Activated CD4-positive, alpha-beta T cell treated with anti-CD3 and anti-CD28 coated beads for 36 hours (primary cell): ENCODE measurements at regions not wholly inside any gene's neighbourhood (a gene's known extent, or its start where the extent isn't known, plus 50 kb on each side); places are given as distances from the start of the nearest gene placed in this dataset.
"Not testable (repeated sequence)": the region's sequence is repeated elsewhere in the genome, so short reads cannot be mapped to it uniquely, and the experiment has no call there.

Experiments used
- ATAC-seq: fragments of 200-7000 bp; cut with Tn5 transposase; one replicate; pipeline ENCODE4 v1.10.0; 2021; ENCODE audit warnings: mild to moderate bottlenecking, moderate library complexity
- CTCF ChIA-PET: fragments of 350-600 bp; sonication (Branson Sonifier 250); formaldehyde crosslinking; loops from one replicate; lab custom pipeline; 2021; ENCODE audit warnings: antibody characterized with exemption; lab: Charles Lee
- POLR2A ChIA-PET: fragments of 350-600 bp; sonication (Branson Sonifier 250); formaldehyde crosslinking; loops from one replicate; lab custom pipeline; 2021; ENCODE audit warnings: antibody characterized with exemption, inconsistent platforms; lab: Charles Lee
- DNase-seq: peaks from one replicate; pipeline ENCODE4 v3.0.0-alpha.2; 2020
- H3K27ac Mint-ChIP-seq: one replicate; pipeline ENCODE4 v1.8.0; 2021; ENCODE audit warnings: mixed read lengths
- H3K27me3 Mint-ChIP-seq: one replicate; pipeline ENCODE4 v1.8.0; 2021; ENCODE audit warnings: mixed read lengths
- H3K36me3 Mint-ChIP-seq: one replicate; pipeline ENCODE4 v1.8.0; 2021; ENCODE audit warnings: low read depth, mixed read lengths
- H3K4me1 Mint-ChIP-seq: one replicate; pipeline ENCODE4 v1.8.0; 2021; ENCODE audit warnings: mixed read lengths
- H3K4me3 Mint-ChIP-seq: one replicate; pipeline ENCODE4 v1.8.0; 2021; ENCODE audit warnings: mild to moderate bottlenecking, moderate library complexity, mixed read lengths
- H3K9me3 Mint-ChIP-seq: one replicate; pipeline ENCODE4 v1.8.0; 2021; ENCODE audit warnings: low read depth, mixed read lengths
- intact Hi-C, 2 experiments: fragments of 100-400 bp; cut with DNase I in 1 of 2; cut with micrococcal nuclease in 1 of 2; formaldehyde crosslinking; loops; one replicate each; pipeline versions ENCODE4 v1.14.2 to v1.15.1; 2022 to 2024; cut with DNase I, micrococcal nuclease

DNA sequence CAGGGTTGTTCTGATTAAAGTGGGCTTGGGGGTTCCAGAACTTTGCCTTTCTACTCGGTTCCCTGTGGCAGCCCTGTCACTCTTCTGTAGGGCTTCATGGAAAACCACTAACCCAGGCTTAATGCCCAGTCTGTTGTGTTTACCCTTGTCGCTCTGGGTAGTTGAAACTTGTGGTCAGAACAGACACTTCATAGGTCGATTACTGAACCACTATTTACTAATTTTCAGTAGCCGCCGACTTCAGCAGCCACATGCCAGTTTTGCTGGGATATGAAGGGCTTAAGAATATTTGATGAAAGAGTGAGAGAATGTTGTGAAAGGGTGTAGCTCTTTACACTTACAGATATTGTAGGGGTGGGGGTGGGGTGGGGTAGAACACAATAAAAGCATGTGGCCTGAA is 362.3 kb downstream of the RND3 start:
- H3K4me3 Mint-ChIP-seq = no peak overlapping the region
- ATAC-seq (no peak), DNase-seq (no peak)
- no peaks in the 10 kb centered on the region for H3K27me3 Mint-ChIP-seq
- H3K9me3 Mint-ChIP-seq = peaks cover 6% of the 10 kb centered on the region
- no peak overlapping the region for H3K27ac Mint-ChIP-seq
- no peaks in the 10 kb centered on the region for H3K36me3 Mint-ChIP-seq
- H3K4me1 Mint-ChIP-seq = no peaks in the 10 kb centered on the region
- ChIA-PET POLR2A (no interaction called here), CTCF (no interaction called here)
- intact Hi-C loops = no loop called here

DNA sequence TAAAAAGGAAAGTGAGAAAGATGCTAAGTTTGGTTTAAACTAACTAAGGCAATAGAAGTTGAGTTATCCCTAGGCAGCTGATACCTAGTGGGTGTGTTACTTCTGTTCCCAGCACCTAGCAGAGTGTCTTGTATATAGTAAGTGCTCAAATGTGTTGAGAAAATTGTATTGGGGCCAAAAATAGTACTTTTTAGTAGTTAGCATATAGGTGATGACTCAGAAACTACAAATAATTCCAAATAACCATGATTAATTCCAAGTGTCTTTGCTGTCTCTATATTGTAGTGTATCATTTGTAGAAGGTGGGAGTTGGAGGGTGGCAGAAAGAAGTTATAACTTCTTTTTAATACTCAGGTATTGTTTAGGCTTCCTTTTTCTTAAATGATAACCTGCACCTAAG is 362.7 kb downstream of the RND3 start:
- POLR2A ChIA-PET = no interaction called here
- Mint-ChIP-seq H3K27ac (no peak overlapping the region), H3K9me3 (peaks cover 6% of the 10 kb centered on the region), H3K36me3 (no peaks in the 10 kb centered on the region), H3K27me3 (no peaks in the 10 kb centered on the region), H3K4me3 (no peak overlapping the region), H3K4me1 (no peaks in the 10 kb centered on the region)
- no peak for DNase-seq
- intact Hi-C loops = no loop called here
- CTCF ChIA-PET = no interaction called here
- ATAC-seq = no peak

DNA sequence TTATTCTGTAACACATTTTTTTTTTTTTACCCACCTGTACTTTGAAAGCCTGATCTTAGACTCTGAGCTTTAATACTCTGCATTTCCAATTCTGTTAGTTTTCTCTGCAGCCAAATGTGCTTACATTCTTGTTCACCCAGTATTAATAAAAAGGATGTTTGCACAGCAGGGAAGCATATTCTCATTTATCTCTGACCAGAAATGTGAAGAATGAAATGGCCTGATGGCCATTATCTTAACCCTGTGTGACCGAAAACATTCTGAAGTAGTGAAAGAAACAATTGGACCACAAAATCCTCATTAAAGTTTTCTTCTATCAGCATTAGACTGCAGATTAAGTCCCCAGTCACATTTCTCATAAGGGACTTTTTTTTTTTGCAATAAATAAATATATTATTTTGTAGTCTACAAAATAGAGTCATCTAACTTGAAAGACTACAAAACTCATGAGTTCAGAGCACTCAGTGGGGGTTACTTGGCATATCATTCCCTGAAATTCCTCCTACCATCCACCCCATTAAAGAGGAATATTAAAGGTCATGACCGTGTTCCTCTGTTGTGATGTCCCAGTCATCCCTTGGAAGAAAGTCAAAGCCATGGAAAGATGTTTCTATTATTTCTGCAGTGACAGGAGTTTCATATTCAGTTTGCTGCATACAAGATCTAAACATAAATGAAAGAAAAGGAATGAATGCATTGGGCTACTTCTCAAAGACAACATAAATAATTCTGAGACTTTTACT is 364.4 kb downstream of the RND3 start:
- Mint-ChIP-seq H3K27ac (no peak overlapping the region), H3K4me1 (no peaks in the 10 kb centered on the region), H3K36me3 (no peaks in the 10 kb centered on the region), H3K9me3 (no peaks in the 10 kb centered on the region), H3K4me3 (no peak overlapping the region), H3K27me3 (no peaks in the 10 kb centered on the region)
- DNase-seq (no peak), ATAC-seq (no peak)
- intact Hi-C loops = no loop called here
- ChIA-PET CTCF (no interaction called here), POLR2A (no interaction called here)

DNA sequence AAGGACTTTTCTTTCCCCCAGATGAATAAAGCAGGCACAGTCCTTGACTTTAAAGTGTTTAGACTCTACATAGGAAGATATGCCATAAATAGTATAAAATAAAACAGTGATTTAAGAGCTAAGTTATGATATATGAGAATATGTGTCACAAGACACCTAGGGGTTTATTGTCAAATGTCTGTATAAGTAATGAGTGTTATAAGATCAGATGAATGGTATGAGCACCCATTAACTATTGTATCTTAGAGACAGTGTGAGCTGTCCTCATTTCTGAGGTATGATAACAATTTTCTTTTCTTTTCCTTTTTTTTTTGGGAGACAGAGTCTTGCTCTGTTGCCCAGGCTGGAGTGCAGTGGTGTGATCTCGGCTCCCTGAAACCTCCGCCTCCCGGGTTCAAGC is 365.3 kb downstream of the RND3 start:
- CTCF ChIA-PET = no interaction called here
- no peak for ATAC-seq

DNA sequence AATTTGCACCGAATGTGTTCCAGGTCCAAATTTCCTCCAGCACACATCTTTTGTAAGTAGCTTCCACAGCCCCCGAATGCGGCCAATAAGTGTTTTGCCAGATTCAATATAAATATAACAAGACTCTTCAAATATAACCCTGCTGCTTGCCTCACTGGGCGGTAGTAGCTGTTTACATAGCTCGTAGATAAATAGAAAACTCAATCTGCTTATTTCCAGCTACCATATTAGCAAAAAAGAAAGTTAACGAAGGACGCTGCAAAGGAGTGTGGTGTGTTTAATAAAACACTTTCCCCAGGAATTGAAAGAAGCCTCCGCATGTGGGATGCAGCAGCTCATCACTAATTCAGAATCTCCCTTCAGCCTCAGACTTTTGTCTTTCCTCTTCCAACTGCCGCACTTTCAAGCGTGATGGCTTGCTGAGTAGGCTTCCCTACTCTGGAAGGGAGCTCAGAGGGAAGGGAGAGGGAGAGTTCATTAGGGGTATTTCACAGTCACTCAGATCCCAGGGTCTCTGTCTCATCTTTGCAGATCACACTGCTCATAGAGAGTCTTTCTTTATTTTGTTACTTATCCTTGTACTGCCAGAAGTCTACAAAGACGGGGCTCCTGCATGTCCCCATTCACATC is 367.0 kb downstream of the RND3 start:
- no peak overlapping the region for H3K27ac Mint-ChIP-seq
- no peaks in the 10 kb centered on the region for H3K4me1 Mint-ChIP-seq
- no peaks in the 10 kb centered on the region for H3K9me3 Mint-ChIP-seq
- no peak for DNase-seq
- no peak overlapping the region for H3K4me3 Mint-ChIP-seq
- no peak for ATAC-seq
- H3K36me3 Mint-ChIP-seq = no peaks in the 10 kb centered on the region
- POLR2A ChIA-PET = no interaction called here
- no peaks in the 10 kb centered on the region for H3K27me3 Mint-ChIP-seq
- intact Hi-C loops = no loop called here
- CTCF ChIA-PET = no interaction called here

More for the DNA sequence above, 365.3 kb downstream of the RND3 start:
- H3K4me3 Mint-ChIP-seq = no peak overlapping the region
- intact Hi-C loops = no loop called here
- H3K36me3 Mint-ChIP-seq = no peaks in the 10 kb centered on the region
- no peak overlapping the region for H3K27ac Mint-ChIP-seq
- no peaks in the 10 kb centered on the region for H3K4me1 Mint-ChIP-seq
- DNase-seq = no peak
- no peaks in the 10 kb centered on the region for H3K9me3 Mint-ChIP-seq
- POLR2A ChIA-PET = no interaction called here
- no peaks in the 10 kb centered on the region for H3K27me3 Mint-ChIP-seq

DNA sequence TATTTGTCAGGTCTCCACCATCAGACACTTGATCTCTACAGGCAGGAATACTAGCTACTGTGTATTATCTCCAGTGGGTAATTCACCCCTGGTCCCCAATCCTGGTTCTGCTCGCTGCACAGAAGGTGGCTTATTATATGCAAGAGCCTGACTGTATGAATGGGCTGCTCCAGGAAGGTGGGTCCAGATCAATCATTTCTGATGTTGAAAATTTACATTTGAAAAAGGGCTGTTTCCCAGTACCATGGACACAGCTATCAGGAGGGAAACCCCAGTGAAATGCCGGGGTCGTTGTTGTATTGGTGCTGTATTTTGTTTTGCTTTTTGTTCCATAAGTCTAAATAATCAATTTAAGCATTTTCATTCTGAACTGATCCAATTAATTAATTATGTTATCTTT is 367.6 kb downstream of the RND3 start:
- no peak for ATAC-seq
- no peaks in the 10 kb centered on the region for H3K27me3 Mint-ChIP-seq
- ChIA-PET CTCF (interaction anchor here (0.8 kb wide), 1 partner anchor 360 kb away, joined by 3 read pairs; no protein-coding TSS in a partner anchor), POLR2A (no interaction called here)
- DNase-seq = no peak
- intact Hi-C loops = no loop called here
- H3K9me3 Mint-ChIP-seq = no peaks in the 10 kb centered on the region
- H3K4me1 Mint-ChIP-seq = no peaks in the 10 kb centered on the region
- no peaks in the 10 kb centered on the region for H3K36me3 Mint-ChIP-seq
- no peak overlapping the region for H3K27ac Mint-ChIP-seq
- no peak overlapping the region for H3K4me3 Mint-ChIP-seq

DNA sequence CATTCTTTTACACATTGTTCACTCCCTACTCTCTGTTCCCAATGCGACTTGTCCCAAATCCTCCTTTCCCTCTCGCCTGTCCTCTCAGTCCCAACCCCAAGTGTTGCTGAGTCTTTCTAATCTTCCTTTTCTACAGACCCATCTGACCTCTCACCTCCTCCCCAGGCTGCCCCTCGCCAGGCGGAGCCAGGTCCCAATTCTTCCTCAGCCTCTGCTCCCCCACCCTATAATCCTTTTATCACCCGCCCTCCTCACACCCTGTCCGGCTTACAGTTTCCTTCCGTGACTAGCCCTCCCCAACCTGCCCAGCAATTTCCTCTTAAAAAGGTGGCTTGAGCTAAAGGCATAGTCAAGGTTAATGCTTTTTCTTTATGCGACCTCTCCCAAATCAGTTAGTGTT is 373.4 kb downstream of the RND3 start:
- H3K27ac Mint-ChIP-seq, H3K4me1 Mint-ChIP-seq, H3K4me3 Mint-ChIP-seq, H3K9me3 Mint-ChIP-seq, H3K36me3 Mint-ChIP-seq, CTCF ChIA-PET, H3K27me3 Mint-ChIP-seq, intact Hi-C loops, ATAC-seq, POLR2A ChIA-PET, DNase-seq: not testable (repeated sequence)

DNA sequence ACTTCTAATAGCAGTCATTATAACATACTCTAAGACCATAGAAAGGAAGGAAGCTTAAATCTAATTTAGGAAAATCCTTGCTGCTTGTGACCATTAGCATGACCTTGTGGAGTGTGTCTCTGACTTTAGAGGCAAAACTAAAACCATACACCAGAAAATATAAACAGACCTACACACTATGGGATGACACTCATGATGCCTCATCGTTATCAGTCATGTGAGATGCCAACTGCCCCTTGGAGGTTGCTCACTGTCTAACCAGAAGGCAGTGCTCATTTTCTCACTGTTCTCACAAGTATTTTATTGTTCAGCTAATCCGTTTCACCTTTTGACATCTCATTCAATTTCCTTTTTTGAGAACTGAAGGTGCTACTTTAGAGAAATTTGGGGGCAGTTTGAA is 376.9 kb downstream of the RND3 start:
- H3K36me3 Mint-ChIP-seq = no peaks in the 10 kb centered on the region
- no peaks in the 10 kb centered on the region for H3K4me1 Mint-ChIP-seq
- intact Hi-C loops = no loop called here
- ChIA-PET POLR2A (no interaction called here), CTCF (no interaction called here)
- no peak overlapping the region for H3K27ac Mint-ChIP-seq
- DNase-seq (no peak), ATAC-seq (no peak)
- no peaks in the 10 kb centered on the region for H3K27me3 Mint-ChIP-seq
- H3K9me3 Mint-ChIP-seq = peaks cover 4% of the 10 kb centered on the region
- H3K4me3 Mint-ChIP-seq = no peak overlapping the region

DNA sequence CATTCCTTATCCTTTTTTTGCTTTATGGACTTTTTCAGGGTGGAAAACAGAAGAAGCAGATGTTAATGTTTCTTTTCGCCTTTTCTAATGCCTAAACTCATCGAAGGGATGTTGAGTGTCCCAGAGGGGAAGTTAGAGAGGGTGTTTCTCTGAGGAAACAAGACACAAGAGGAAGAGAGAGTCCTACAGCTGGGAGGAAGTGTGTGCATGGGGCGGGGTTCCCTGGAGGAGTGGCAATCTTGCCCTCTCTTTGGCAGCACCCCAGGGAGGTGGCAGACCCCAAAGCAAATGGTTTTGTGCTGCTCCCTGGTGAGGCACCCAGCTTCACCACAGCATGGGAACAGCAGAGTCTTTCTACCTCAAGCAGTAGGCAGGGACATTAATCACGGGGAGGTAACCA is 377.6 kb downstream of the RND3 start:
- ChIA-PET POLR2A (no interaction called here), CTCF (no interaction called here)
- Mint-ChIP-seq H3K36me3 (no peaks in the 10 kb centered on the region), H3K27ac (no peak overlapping the region), H3K9me3 (peaks cover 4% of the 10 kb centered on the region), H3K4me3 (no peak overlapping the region), H3K27me3 (no peaks in the 10 kb centered on the region), H3K4me1 (no peaks in the 10 kb centered on the region)
- DNase-seq (no peak), ATAC-seq (no peak)
- intact Hi-C loops = no loop called here

DNA sequence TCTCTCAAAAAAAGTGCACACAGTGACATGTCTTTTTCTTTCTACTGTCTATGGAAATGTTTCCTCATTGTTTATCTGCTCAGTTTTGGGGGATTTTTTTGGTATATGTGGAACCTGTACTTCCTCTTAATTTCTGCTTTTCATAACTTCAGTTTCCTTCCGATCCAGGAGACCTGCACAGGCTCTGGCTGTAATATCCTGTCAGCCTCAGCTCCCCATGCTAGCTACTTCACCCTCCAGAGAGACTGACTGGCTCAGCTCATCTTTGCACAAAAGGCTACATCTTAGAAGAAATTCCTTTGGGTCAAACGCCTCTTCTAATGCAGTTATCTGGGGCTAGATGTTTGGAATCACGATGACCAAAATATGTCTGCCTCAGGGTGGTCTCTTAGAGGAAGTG is 378.4 kb downstream of the RND3 start:
- intact Hi-C loops = no loop called here
- Mint-ChIP-seq H3K4me3 (no peak overlapping the region), H3K27ac (no peak overlapping the region), H3K27me3 (no peaks in the 10 kb centered on the region), H3K36me3 (no peaks in the 10 kb centered on the region), H3K9me3 (peaks cover 4% of the 10 kb centered on the region), H3K4me1 (no peaks in the 10 kb centered on the region)
- ATAC-seq = no peak
- no peak for DNase-seq
- CTCF ChIA-PET = no interaction called here
- POLR2A ChIA-PET = no interaction called here

DNA sequence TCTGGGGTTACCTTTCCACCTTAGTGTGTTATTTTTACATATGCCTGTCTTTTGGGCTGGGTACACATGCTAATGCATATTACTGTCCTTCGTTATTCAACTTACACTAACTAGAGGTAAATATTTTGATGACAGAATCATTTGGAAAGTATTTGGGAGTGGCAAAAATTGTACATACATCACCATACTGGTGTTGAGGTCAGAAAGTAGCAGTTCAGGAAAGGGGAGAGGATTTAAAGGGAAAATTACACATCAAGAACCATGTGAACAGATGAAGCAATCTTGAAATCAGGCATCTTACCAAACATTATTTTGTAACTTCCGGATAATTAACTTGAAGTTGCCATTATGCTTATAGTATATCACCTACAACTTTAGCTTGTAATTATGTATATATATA is 379.7 kb downstream of the RND3 start:
- POLR2A ChIA-PET = no interaction called here
- no peak overlapping the region for H3K4me3 Mint-ChIP-seq
- DNase-seq (no peak), ATAC-seq (no peak)
- intact Hi-C loops = no loop called here
- H3K36me3 Mint-ChIP-seq = no peaks in the 10 kb centered on the region
- no peaks in the 10 kb centered on the region for H3K4me1 Mint-ChIP-seq
- H3K9me3 Mint-ChIP-seq = peaks cover 4% of the 10 kb centered on the region
- no peaks in the 10 kb centered on the region for H3K27me3 Mint-ChIP-seq
- no peak overlapping the region for H3K27ac Mint-ChIP-seq
- CTCF ChIA-PET = no interaction called here

DNA sequence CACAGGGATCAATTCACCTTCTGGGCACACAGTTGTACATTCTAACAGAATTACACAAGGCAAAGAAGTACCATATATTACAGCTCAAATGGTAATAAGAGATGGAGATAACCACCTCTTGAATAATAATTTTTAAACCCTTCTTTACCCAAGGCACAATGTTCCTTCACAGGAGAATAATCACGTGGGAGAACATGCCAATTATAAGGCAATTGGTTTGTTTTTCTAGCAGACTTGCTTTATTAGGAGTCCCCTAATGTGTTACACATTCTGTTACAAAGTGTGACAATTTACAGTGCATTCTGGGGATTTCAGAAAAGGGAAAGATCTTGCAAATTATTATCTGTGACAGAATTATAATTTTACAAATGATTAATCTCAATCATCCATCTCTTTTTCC is 380.3 kb downstream of the RND3 start:
- no peaks in the 10 kb centered on the region for H3K27me3 Mint-ChIP-seq
- ChIA-PET POLR2A (interaction anchor here (0.5 kb wide), 1 partner anchor 1041 kb away, joined by 4 read pairs; no protein-coding TSS in a partner anchor), CTCF (no interaction called here)
- H3K27ac Mint-ChIP-seq = no peak overlapping the region
- ATAC-seq = no peak
- peaks cover 4% of the 10 kb centered on the region for H3K9me3 Mint-ChIP-seq
- no peaks in the 10 kb centered on the region for H3K4me1 Mint-ChIP-seq
- H3K36me3 Mint-ChIP-seq = no peaks in the 10 kb centered on the region
- intact Hi-C loops = no loop called here
- no peak overlapping the region for H3K4me3 Mint-ChIP-seq
- DNase-seq = no peak
